DOHH2 (cell line): ENCODE measurements at regions not wholly inside any gene's neighbourhood (a gene's known extent, or its start where the extent isn't known, plus 50 kb on each side); places are given as distances from the start of the nearest gene placed in this dataset.

Experiments used
- CTCF ChIP-seq: fragments of 200-600 bp; sonication (generic); IDR thresholded peaks from one replicate; pipeline ENCODE4 v1.5.1; 2014; ENCODE audit warnings: antibody characterized with exemption, mild to moderate bottlenecking, low read depth, low read length; ENCODE audit not compliant: poor library complexity, severe bottlenecking
- EZH2phosphoT487 ChIP-seq: fragments of 200-600 bp; sonication (generic); IDR thresholded peaks from 2 replicates; pipeline ENCODE4 v1.6.1; 2017; ENCODE audit warnings: borderline replicate concordance, mild to moderate bottlenecking, antibody characterized with exemption, low read length, moderate library complexity, mixed read lengths

- TF ChIP-seq CTCF (no peak), EZH2phosphoT487 (no peak)
Measured at GRCh38 chr14:30210630-30211029, 283.0 kb upstream of the PRKD1 start.
